ENCODE measurements at regions not wholly inside any gene's neighbourhood (a gene's known extent, or its start where the extent isn't known, plus 50 kb on each side); places are given as distances from the start of the nearest gene placed in this dataset.

DNA sequence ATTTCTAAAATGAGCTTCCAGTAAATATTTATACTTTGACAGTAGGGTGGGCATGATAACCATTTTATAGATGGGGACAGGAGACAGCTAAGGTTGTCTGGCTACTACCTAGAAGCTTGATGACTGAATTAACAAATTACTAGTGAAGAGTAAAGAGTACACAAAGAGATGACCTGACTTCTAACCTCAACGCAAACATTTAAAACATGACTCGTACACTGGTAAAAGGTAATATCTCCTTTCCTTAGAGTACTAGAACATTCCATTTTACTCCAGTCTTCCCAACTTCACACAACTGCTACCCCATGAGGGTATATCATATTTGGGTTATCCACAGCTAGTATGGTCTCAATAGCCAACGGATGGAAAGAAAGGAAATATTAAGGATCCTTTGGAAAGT is 258.9 kb downstream of the FOXO1 start:
- intact Hi-C loops (cut with DNase I; ENCODE audit: low total_unique reads), result no loop called here
- H3K36me3 ChIP-seq, result no peaks in the 10 kb centered on the region
- H3K4me3 ChIP-seq, result no peak overlapping the region
- WGBS, 5 donors, result 92 to 100% (median 92%) methylated on average over 3 of the region's 3 CpGs
- peaks cover 7 to 15% (median 11%) of the 10 kb centered on the region in 4 donors for H3K4me1 ChIP-seq
- no peak for DNase-seq
- TF ChIP-seq EP300 (IDR thresholded peaks at IDR 0.05), result no peak
- TF ChIP-seq POLR2AphosphoS5 (IDR thresholded peaks at IDR 0.05), result no peak
- TF ChIP-seq, protein P1, sequence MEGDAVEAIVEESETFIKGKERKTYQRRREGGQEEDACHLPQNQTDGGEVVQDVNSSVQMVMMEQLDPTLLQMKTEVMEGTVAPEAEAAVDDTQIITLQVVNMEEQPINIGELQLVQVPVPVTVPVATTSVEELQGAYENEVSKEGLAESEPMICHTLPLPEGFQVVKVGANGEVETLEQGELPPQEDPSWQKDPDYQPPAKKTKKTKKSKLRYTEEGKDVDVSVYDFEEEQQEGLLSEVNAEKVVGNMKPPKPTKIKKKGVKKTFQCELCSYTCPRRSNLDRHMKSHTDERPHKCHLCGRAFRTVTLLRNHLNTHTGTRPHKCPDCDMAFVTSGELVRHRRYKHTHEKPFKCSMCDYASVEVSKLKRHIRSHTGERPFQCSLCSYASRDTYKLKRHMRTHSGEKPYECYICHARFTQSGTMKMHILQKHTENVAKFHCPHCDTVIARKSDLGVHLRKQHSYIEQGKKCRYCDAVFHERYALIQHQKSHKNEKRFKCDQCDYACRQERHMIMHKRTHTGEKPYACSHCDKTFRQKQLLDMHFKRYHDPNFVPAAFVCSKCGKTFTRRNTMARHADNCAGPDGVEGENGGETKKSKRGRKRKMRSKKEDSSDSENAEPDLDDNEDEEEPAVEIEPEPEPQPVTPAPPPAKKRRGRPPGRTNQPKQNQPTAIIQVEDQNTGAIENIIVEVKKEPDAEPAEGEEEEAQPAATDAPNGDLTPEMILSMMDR (IDR thresholded peaks at IDR 0.05), result no peak
- no peak for TF ChIP-seq POLR2A (IDR thresholded peaks at IDR 0.05)
- H3K27me3 ChIP-seq, result no peaks in the 10 kb centered on the region
- peaks cover 0 to 11% (median 0%) of the 10 kb centered on the region in 4 donors for H3K9me3 ChIP-seq
- no peak overlapping the region for H3K27ac ChIP-seq

DNA sequence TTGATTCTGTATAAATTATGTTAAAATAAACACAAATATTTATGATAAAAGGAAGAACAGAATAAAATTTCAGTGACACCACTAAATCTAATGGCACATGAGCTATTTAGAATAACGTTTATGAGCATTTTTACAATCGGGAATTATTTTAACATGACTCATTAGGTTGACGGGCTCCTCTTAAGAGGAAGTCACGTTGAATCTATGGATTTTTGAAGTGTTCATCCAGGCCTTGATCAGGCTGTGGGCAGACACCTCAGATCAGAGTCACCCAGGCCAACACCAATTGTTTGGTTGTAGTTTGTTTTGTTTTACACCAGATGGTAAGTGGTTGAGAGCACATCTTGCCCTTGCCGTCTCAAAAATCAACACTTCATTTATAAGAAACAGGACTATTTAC is 257.8 kb downstream of the FOXO1 start:
- WGBS, 5 donors, result 80 to 87% (median 86%) methylated on average over 5 of the region's 5 CpGs

GRCh38 chr13:40409278-40409677 is 257.2 kb downstream of the FOXO1 start:
- 91 to 96% (median 94%) methylated on average over 2 of the region's 2 CpGs for WGBS, 5 donors
- no peaks in the 10 kb centered on the region for H3K27me3 ChIP-seq
- no peaks in the 10 kb centered on the region for H3K4me1 ChIP-seq
- peaks cover 0 to 11% (median 0%) of the 10 kb centered on the region in 4 donors for H3K9me3 ChIP-seq
- no peak for DNase-seq
- H3K36me3 ChIP-seq, result no peaks in the 10 kb centered on the region
- intact Hi-C loops (cut with DNase I; ENCODE audit: low total_unique reads), result no loop called here
- TF ChIP-seq POLR2AphosphoS5 (IDR thresholded peaks at IDR 0.05), result no peak
- TF ChIP-seq, protein P1 (IDR thresholded peaks at IDR 0.05), result no peak
- TF ChIP-seq EP300 (IDR thresholded peaks at IDR 0.05), result no peak
- no peak for TF ChIP-seq POLR2A (IDR thresholded peaks at IDR 0.05)
- peak overlapping the region in 2 of 5 donors; percentile 20 to 33 for H3K27ac ChIP-seq
- no peak overlapping the region for H3K4me3 ChIP-seq

More for the DNA sequence above, 257.8 kb downstream of the FOXO1 start:
- H3K36me3 ChIP-seq, result no peaks in the 10 kb centered on the region
- H3K9me3 ChIP-seq, result peaks cover 0 to 11% (median 0%) of the 10 kb centered on the region in 4 donors
- no peak for DNase-seq
- intact Hi-C loops (cut with DNase I; ENCODE audit: low total_unique reads), result no loop called here
- H3K27ac ChIP-seq, result no peak overlapping the region
- no peaks in the 10 kb centered on the region for H3K27me3 ChIP-seq
- no peak for TF ChIP-seq EP300 (IDR thresholded peaks at IDR 0.05)
- TF ChIP-seq, protein P1 (IDR thresholded peaks at IDR 0.05), result no peak
- no peak for TF ChIP-seq POLR2AphosphoS5 (IDR thresholded peaks at IDR 0.05)
- TF ChIP-seq POLR2A (IDR thresholded peaks at IDR 0.05), result no peak
- H3K4me1 ChIP-seq, result peaks cover 0 to 4% (median 1%) of the 10 kb centered on the region in 4 donors
- no peak overlapping the region for H3K4me3 ChIP-seq

DNA sequence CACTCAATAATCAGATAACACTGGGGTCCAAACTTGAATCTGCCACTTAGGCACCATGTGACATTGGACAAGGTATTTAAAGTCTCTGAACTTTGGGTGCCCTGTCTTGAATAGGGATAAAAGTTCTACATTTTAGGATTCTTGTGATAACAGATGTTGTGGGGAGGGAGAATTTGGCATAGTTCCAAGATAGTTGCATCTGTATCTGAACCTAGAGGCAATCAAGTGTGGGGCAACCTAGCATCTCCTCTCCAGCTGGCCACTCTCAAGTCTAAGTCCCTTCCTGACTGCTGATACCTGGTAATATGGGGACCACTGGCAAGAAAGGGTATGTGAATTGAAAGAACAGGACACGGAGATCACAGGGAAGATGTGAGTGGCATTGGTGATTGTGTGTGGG is 256.1 kb downstream of the FOXO1 start:
- Histone ChIP-seq H3K4me3 (no peak overlapping the region), H3K9me3 (peaks cover 0 to 11% (median 0%) of the 10 kb centered on the region in 4 donors), H3K36me3 (no peaks in the 10 kb centered on the region), H3K4me1 (no peaks in the 10 kb centered on the region), H3K27ac (peak overlapping the region in 2 of 5 donors; percentile 12 to 54), H3K27me3 (no peaks in the 10 kb centered on the region)
- TF ChIP-seq, protein P1 (IDR thresholded peaks at IDR 0.05), result no peak
- no peak for TF ChIP-seq POLR2A (IDR thresholded peaks at IDR 0.05)
- TF ChIP-seq POLR2AphosphoS5 (IDR thresholded peaks at IDR 0.05), result no peak
- TF ChIP-seq EP300 (IDR thresholded peaks at IDR 0.05), result no peak
- WGBS, 5 donors, result 90 to 100% (median 100%) methylated on average over 1 of the region's 1 CpG
- DNase-seq, result no peak
- intact Hi-C loops (cut with DNase I; ENCODE audit: low total_unique reads), result no loop called here
